Ishikawa (cell line): ENCODE measurements at regions not wholly inside any gene's neighbourhood (a gene's known extent, or its start where the extent isn't known, plus 50 kb on each side); places are given as distances from the start of the nearest gene placed in this dataset.

Source experiments
- CEBPB ChIP-seq: IDR thresholded peaks from 2 replicates; pipeline ENCODE4 v1.6.1; 2012
- CREB1 ChIP-seq: IDR thresholded peaks from 2 replicates; pipeline ENCODE4 v1.6.1; 2012; ENCODE audit warnings: low read depth
- EP300 ChIP-seq: IDR thresholded peaks from 2 replicates; pipeline ENCODE4 v1.6.1; 2012; ENCODE audit warnings: borderline replicate concordance
- FOXM1 ChIP-seq: IDR thresholded peaks from 2 replicates; pipeline ENCODE4 v1.6.1; 2012; ENCODE audit warnings: low read depth, borderline replicate concordance
- MAX ChIP-seq: IDR thresholded peaks from 2 replicates; pipeline ENCODE4 v1.6.1; 2012
- RAD21 ChIP-seq: IDR thresholded peaks from 2 replicates; pipeline ENCODE4 v1.6.1; 2012; ENCODE audit warnings: low read depth
- TAF1 ChIP-seq: IDR thresholded peaks from 2 replicates; pipeline ENCODE4 v1.6.1; 2012; ENCODE audit warnings: low read depth, mild to moderate bottlenecking
- YY1 ChIP-seq: IDR thresholded peaks from 2 replicates; pipeline ENCODE4 v1.6.1; 2012; ENCODE audit warnings: low read depth
- TF ChIP-seq, protein P1 (sequence below): IDR thresholded peaks from 2 replicates; pipeline ENCODE4 v1.6.1; 2012; ENCODE audit warnings: low read depth, mild to moderate bottlenecking

GRCh38 chr5:155822177-155822576, 504.8 kb upstream of the SGCD start:
- no peak for TF ChIP-seq RAD21
- TF ChIP-seq CREB1 = no peak
- no peak for TF ChIP-seq FOXM1
- no peak for TF ChIP-seq MAX
- no peak for TF ChIP-seq YY1
- TF ChIP-seq CEBPB = no peak
- no peak for TF ChIP-seq TAF1
- TF ChIP-seq, protein P1, sequence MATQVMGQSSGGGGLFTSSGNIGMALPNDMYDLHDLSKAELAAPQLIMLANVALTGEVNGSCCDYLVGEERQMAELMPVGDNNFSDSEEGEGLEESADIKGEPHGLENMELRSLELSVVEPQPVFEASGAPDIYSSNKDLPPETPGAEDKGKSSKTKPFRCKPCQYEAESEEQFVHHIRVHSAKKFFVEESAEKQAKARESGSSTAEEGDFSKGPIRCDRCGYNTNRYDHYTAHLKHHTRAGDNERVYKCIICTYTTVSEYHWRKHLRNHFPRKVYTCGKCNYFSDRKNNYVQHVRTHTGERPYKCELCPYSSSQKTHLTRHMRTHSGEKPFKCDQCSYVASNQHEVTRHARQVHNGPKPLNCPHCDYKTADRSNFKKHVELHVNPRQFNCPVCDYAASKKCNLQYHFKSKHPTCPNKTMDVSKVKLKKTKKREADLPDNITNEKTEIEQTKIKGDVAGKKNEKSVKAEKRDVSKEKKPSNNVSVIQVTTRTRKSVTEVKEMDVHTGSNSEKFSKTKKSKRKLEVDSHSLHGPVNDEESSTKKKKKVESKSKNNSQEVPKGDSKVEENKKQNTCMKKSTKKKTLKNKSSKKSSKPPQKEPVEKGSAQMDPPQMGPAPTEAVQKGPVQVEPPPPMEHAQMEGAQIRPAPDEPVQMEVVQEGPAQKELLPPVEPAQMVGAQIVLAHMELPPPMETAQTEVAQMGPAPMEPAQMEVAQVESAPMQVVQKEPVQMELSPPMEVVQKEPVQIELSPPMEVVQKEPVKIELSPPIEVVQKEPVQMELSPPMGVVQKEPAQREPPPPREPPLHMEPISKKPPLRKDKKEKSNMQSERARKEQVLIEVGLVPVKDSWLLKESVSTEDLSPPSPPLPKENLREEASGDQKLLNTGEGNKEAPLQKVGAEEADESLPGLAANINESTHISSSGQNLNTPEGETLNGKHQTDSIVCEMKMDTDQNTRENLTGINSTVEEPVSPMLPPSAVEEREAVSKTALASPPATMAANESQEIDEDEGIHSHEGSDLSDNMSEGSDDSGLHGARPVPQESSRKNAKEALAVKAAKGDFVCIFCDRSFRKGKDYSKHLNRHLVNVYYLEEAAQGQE = no peak
- TF ChIP-seq EP300 = no peak
